Adipocyte (in vitro differentiated cells): ENCODE measurements at regions not wholly inside any gene's neighbourhood (a gene's known extent, or its start where the extent isn't known, plus 50 kb on each side); places are given as distances from the start of the nearest gene placed in this dataset.

Source experiments
- DNase-seq: peaks from one replicate; pipeline ENCODE4 v3.0.0-alpha.2; 2015; ENCODE audit warnings: low read depth
- H3K27me3 ChIP-seq: replicated peaks from 2 replicates; pipeline ENCODE4 v1.7.0; 2013; ENCODE audit warnings: mild to moderate bottlenecking, low read length, moderate library complexity; ENCODE audit not compliant: control insufficient read depth, insufficient read depth
- H3K36me3 ChIP-seq: 2 replicates; pipeline ENCODE4 v1.7.0; 2013; ENCODE audit warnings: low read length, mild to moderate bottlenecking, moderate library complexity; ENCODE audit not compliant: control insufficient read depth, insufficient read depth, severe bottlenecking
- H3K4me1 ChIP-seq: 2 replicates; pipeline ENCODE4 v1.7.0; 2013; ENCODE audit warnings: mild to moderate bottlenecking, low read length, moderate library complexity; ENCODE audit not compliant: control insufficient read depth, insufficient read depth
- H3K4me3 ChIP-seq: 2 replicates; pipeline ENCODE4 v1.7.0; 2013; ENCODE audit warnings: mild to moderate bottlenecking, low read length, moderate library complexity
- H3K9ac ChIP-seq: 2 replicates; pipeline ENCODE4 v1.7.0; 2013; ENCODE audit warnings: mild to moderate bottlenecking, low read length, moderate library complexity
- H3K9me3 ChIP-seq: 2 replicates; pipeline ENCODE4 v1.7.0; 2013; ENCODE audit warnings: mild to moderate bottlenecking, low read length, moderate library complexity; ENCODE audit not compliant: control insufficient read depth

GRCh38 chr2:186187854-186188253 lies 298.2 kb upstream of the ZC3H15 start:
- Histone ChIP-seq H3K9me3 (no peaks in the 10 kb centered on the region), H3K4me1 (no peaks in the 10 kb centered on the region), H3K27me3 (no peaks in the 10 kb centered on the region), H3K36me3 (no peaks in the 10 kb centered on the region), H3K9ac (no peak overlapping the region), H3K4me3 (no peak overlapping the region)
- DNase-seq = no peak

DNA sequence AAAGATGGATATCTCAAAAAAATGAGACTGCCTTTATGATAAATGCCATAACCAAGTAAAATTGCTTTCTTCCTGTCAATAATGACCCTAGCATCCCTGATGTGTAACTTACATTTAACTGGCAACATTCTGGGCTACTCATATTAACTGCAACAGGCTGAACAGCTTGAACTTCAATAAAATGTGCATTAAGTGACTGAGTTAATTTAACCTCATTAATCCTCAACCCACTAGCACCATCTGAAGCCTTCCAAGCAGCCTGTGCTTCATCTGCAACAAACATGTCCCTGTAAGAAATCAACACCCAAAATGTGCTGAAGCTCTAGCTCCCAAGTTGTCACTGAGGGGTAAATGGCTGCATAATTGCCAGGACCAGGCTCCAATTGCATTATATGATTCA lies 296.2 kb upstream of the ZC3H15 start:
- H3K4me3 ChIP-seq = no peak overlapping the region
- no peaks in the 10 kb centered on the region for H3K9me3 ChIP-seq
- H3K4me1 ChIP-seq = no peaks in the 10 kb centered on the region
- no peaks in the 10 kb centered on the region for H3K36me3 ChIP-seq
- DNase-seq = no peak
- H3K9ac ChIP-seq = no peak overlapping the region
- no peaks in the 10 kb centered on the region for H3K27me3 ChIP-seq

- Histone ChIP-seq H3K36me3 (no peaks in the 10 kb centered on the region), H3K9me3 (no peaks in the 10 kb centered on the region), H3K9ac (no peak overlapping the region), H3K4me1 (no peaks in the 10 kb centered on the region), H3K27me3 (no peaks in the 10 kb centered on the region), H3K4me3 (no peak overlapping the region)
- DNase-seq = no peak
Observed at GRCh38 chr2:186195696-186196095, 290.4 kb upstream of the ZC3H15 start.

DNA sequence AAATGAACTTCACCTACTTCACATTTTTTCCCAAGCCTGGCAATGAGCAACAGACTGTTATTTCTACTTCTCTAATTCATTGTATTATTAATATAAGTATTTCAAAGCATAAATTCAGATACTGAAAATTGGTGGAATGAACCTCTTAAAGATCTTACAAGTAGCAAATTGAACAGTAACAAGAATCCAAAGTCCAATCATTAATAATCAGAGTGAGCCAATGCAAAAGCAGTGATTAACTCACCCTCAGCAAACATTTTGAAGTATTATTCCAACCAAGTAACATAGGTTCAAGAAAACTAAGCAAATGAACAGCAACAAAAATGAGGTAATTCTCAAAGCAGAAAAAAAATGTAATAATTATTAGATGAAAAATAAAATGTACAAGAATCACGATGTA lies 288.1 kb upstream of the ZC3H15 start:
- Histone ChIP-seq H3K4me3 (no peak overlapping the region), H3K4me1 (no peaks in the 10 kb centered on the region), H3K36me3 (no peaks in the 10 kb centered on the region), H3K9ac (no peak overlapping the region), H3K9me3 (no peaks in the 10 kb centered on the region), H3K27me3 (no peaks in the 10 kb centered on the region)
- DNase-seq = no peak

DNA sequence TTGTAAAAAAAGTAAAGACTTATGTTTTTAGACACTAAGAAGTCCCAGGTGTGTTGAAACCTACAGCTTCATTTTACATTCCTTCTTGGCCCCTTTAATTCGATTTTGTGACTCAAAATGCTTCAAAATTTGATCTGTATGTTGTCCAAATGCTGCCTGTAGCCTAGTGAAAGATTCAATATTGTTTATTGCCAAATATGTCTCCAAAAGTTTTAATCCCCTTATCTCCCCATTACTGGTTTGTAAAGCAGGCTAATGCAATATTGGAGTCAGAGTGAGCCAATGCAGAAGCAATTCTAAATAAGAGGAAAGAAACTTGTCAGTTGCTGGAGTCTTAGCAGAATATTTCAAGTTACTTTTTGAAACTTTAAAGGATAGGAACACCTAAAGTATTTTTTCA lies 287.0 kb upstream of the ZC3H15 start:
- H3K36me3 ChIP-seq = no peaks in the 10 kb centered on the region
- H3K9me3 ChIP-seq = no peaks in the 10 kb centered on the region

DNA sequence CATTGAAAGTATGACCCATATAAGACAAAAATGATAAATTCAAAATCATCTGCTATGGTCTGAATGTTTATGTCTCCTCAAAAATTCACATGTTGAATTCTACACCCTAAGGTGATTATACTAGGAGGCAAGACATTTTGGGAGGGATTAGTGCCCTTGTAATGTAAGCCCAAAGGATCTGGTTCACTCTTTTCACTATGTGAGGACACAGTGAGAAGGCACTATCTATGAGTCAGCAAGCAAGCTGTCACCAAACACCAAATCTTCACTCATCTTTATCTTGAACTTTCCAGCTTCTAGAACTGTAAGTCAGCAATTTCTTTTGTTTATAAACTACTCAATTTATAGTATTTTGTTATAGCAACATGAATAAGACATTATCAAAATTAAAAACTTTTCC lies 284.7 kb upstream of the ZC3H15 start:
- H3K4me3 ChIP-seq = no peak overlapping the region
- no peaks in the 10 kb centered on the region for H3K27me3 ChIP-seq
- no peaks in the 10 kb centered on the region for H3K36me3 ChIP-seq
- H3K9ac ChIP-seq = no peak overlapping the region
- no peaks in the 10 kb centered on the region for H3K9me3 ChIP-seq
- no peaks in the 10 kb centered on the region for H3K4me1 ChIP-seq
- no peak for DNase-seq

More for the DNA sequence above, 287.0 kb upstream of the ZC3H15 start:
- DNase-seq = no peak
- H3K4me3 ChIP-seq = no peak overlapping the region
- no peak overlapping the region for H3K9ac ChIP-seq
- no peaks in the 10 kb centered on the region for H3K27me3 ChIP-seq
- no peaks in the 10 kb centered on the region for H3K4me1 ChIP-seq

DNA sequence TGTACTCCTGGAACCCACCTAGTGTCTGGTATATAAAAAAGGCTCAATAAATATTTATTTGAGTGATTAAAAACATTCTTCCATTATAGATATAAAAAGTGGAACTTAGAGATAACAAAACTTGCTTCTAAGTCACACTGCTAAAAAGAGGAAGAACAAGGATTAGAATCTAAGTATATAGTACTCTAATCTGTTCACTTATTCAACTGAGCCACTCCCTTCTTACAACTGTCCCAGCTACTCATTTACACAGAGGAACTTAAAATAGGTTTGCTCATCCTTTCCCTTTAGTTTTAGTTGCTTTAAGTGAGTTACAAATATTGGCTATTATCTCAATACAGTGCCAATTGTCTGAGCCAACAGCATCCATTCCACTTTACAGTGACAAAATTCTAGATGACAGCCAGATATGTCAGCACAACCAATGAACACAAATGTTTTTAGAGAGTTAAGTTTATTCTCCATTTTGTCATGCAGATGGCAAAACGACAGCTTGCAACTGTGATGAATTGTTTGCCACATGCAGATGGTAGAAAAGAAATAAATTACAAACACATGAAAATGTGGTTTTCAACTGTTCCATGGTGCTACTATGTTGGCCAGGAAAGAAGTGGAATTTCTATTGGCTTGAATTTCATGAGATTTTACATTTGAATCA lies 280.7 kb upstream of the ZC3H15 start:
- no peaks in the 10 kb centered on the region for H3K27me3 ChIP-seq
- H3K9me3 ChIP-seq = no peaks in the 10 kb centered on the region
- no peak overlapping the region for H3K4me3 ChIP-seq
- no peak for DNase-seq
- no peaks in the 10 kb centered on the region for H3K36me3 ChIP-seq
- H3K9ac ChIP-seq = no peak overlapping the region
- no peaks in the 10 kb centered on the region for H3K4me1 ChIP-seq

GRCh38 chr2:186209532-186209931 lies 276.5 kb upstream of the ZC3H15 start:
- DNase-seq = no peak
- H3K9me3 ChIP-seq = no peaks in the 10 kb centered on the region
- no peak overlapping the region for H3K9ac ChIP-seq
- H3K27me3 ChIP-seq = no peaks in the 10 kb centered on the region
- H3K36me3 ChIP-seq = no peaks in the 10 kb centered on the region
- no peak overlapping the region for H3K4me3 ChIP-seq
- H3K4me1 ChIP-seq = peaks cover 12% of the 10 kb centered on the region

DNA sequence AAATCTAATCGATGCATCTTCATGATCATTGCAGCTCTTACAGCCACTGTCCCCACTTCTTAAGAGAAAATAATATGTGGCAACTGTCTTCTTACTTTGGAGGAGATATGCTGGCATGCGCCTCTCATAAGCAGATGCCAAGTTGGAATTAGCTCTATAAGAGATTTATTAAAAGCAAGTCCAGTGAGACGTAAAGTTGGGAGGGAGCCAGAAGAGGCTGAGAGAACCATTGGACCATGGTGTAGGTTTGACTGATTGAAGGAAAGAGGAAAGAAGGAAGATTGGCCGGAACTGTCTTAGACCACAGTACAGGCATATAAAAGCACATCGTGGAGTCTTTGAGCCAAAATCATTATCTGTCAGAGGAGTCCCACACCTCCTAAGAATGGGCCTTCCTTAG lies 265.7 kb upstream of the ZC3H15 start:
- Histone ChIP-seq H3K4me1 (no peaks in the 10 kb centered on the region), H3K4me3 (no peak overlapping the region), H3K9ac (no peak overlapping the region), H3K36me3 (no peaks in the 10 kb centered on the region), H3K27me3 (no peaks in the 10 kb centered on the region), H3K9me3 (peaks cover 4% of the 10 kb centered on the region)
- DNase-seq = no peak

DNA sequence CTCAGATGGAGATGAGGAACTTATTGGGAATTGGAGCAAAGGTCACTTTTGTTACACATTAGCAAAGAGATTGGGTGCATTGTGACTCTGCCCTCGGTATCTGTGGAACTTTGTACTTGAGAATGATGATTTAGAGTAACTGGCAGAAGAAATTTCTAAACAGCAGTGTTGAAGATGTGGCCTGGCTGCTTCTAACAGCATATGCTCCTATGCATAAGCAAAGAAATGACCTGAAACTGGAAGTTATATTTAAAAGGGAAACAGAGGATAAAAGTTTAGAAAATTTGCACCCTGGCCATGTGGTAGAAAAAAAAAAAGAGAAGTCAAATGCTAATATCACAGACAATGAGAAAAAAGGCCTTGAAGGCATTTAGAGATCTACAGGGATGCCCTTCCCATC lies 256.8 kb upstream of the ZC3H15 start:
- no peak overlapping the region for H3K4me3 ChIP-seq
- no peaks in the 10 kb centered on the region for H3K4me1 ChIP-seq

GRCh38 chr2:186241874-186242273 lies 244.2 kb upstream of the ZC3H15 start:
- no peaks in the 10 kb centered on the region for H3K27me3 ChIP-seq
- no peak overlapping the region for H3K4me3 ChIP-seq
- H3K9ac ChIP-seq = no peak overlapping the region
- DNase-seq = no peak
- H3K4me1 ChIP-seq = no peaks in the 10 kb centered on the region
- no peaks in the 10 kb centered on the region for H3K36me3 ChIP-seq
- no peaks in the 10 kb centered on the region for H3K9me3 ChIP-seq

More for the DNA sequence above, 256.8 kb upstream of the ZC3H15 start:
- H3K36me3 ChIP-seq = no peaks in the 10 kb centered on the region
- no peak overlapping the region for H3K9ac ChIP-seq
- H3K27me3 ChIP-seq = no peaks in the 10 kb centered on the region
- no peak for DNase-seq
- H3K9me3 ChIP-seq = peaks cover 28% of the 10 kb centered on the region

- Histone ChIP-seq H3K9me3 (no peaks in the 10 kb centered on the region), H3K4me3 (no peak overlapping the region), H3K27me3 (no peaks in the 10 kb centered on the region), H3K9ac (no peak overlapping the region), H3K36me3 (no peaks in the 10 kb centered on the region), H3K4me1 (no peaks in the 10 kb centered on the region)
- DNase-seq = no peak
Observed at GRCh38 chr2:186254759-186255158, 231.3 kb upstream of the ZC3H15 start.
